Stimulated activated naive CD8-positive, alpha-beta T cell treated with anti-CD3 and anti-CD28 coated beads, Interleukin-15, amount 100 ng/mL, for 72 hours (primary cell): ENCODE measurements at regions not wholly inside any gene's neighbourhood (a gene's known extent, or its start where the extent isn't known, plus 50 kb on each side); places are given as distances from the start of the nearest gene placed in this dataset.

ENCODE experiments used
- ATAC-seq: fragments of 150-1000 bp; cut with Tn5 transposase; 2 replicates; pipeline ENCODE4 v1.10.0; 2021; ENCODE audit warnings: mild to moderate bottlenecking, moderate library complexity
- DNase-seq, 2 donors: peaks; one replicate each; pipeline ENCODE4 v3.0.0; 2021 to 2022
- H3K27ac Mint-ChIP-seq, 2 donors: one replicate each; pipeline ENCODE4 v1.8.0; 2022; ENCODE audit warnings: mild to moderate bottlenecking in 2 of 2, mixed read lengths in 2 of 2, moderate library complexity in 2 of 2
- H3K27me3 Mint-ChIP-seq: one replicate; pipeline ENCODE4 v1.8.0; 2022; ENCODE audit warnings: mixed read lengths
- H3K4me1 Mint-ChIP-seq: one replicate; pipeline ENCODE4 v1.8.0; 2022; ENCODE audit warnings: mild to moderate bottlenecking, mixed read lengths
- H3K4me3 Mint-ChIP-seq, 2 donors: one replicate each; pipeline ENCODE4 v1.8.0; 2022; ENCODE audit warnings: mild to moderate bottlenecking in 2 of 2, mixed read lengths in 2 of 2, moderate library complexity in 1 of 2
- H3K9me3 Mint-ChIP-seq, 2 donors: one replicate each; pipeline ENCODE4 v1.8.0; 2022; ENCODE audit warnings: mixed read lengths in 2 of 2

DNA sequence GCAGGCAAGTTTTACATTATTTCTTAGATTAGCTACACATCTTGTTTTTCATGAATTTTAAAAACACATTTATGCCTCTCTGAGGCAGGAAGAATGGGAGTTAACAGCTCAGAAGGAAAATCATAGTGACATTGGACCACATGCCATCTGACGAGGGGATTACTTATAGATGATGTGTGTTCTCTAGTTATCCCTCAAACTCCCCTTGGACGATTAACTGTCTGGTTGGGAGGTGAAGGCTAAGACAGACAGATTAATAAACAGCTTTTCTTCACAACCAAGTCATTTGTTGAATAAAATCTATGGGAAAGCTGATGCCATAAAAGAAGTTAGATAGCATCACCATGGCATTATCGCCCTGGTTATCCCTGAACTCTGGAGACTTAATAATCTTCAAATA is 80.0 kb upstream of the PREP start:
- H3K4me1 Mint-ChIP-seq, result peaks cover 19% of the 10 kb centered on the region
- H3K27ac Mint-ChIP-seq, result no peak overlapping the region
- H3K4me3 Mint-ChIP-seq, result no peak overlapping the region
- no peaks in the 10 kb centered on the region for H3K9me3 Mint-ChIP-seq
- ATAC-seq (no peak), DNase-seq (no peak)
- H3K27me3 Mint-ChIP-seq, result peaks cover 19% of the 10 kb centered on the region

DNA sequence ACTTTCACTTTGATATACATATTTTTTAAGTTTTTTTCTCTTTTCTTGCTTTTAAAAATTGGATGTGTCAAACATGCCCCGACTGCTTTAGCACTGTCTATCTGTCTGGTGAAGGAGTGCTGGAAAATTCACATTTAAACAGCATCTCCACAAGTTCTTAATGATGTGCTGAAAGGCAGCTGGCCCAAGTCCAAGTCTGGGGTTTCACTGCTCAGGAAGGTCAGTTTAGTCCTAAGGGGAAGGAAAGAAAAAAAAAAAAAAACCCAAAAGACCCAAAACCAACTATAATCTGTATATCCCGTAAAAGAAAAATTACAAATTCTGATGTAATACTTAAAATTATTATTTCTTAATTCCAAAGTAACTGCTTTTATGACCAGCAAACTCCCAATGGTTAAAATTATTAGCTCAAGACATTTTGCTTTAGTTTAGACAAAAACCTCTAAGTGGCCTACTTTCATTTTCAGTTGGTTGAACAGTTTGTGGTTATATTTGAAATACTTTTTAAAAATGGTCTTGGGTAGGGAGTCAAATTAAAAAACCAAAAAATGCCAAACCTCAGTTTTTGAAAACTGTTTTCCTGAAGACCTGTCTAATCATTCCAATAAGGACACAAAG is 79.5 kb upstream of the PREP start:
- Mint-ChIP-seq H3K4me1 (peaks cover 14% of the 10 kb centered on the region), H3K9me3 (peaks cover 0 to under 1% of the 10 kb centered on the region in 2 donors), H3K27ac (no peak overlapping the region), H3K4me3 (no peak overlapping the region), H3K27me3 (peaks cover 19% of the 10 kb centered on the region)
- ATAC-seq, result no peak
- no peak for DNase-seq

DNA sequence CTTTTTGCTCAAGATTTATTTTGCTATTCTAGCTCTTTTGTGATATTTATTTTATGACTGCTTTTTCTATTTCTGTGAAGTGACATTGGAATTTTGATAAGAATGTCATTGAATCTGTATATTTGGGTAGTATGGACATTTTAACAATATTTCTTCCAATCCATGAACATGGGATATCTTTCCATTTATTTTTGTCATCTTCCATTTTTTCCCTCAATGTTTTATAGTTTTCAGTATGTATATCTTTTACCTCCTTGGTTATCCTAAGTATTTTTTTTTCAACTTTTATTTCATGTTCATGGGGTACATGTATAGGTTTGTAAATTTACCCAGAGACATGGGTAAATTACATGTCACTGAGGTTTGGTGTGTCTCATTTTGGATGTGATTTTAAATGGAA is 74.1 kb upstream of the PREP start:
- H3K27ac Mint-ChIP-seq, result no peak overlapping the region
- H3K27me3 Mint-ChIP-seq, result peaks cover 21% of the 10 kb centered on the region
- ATAC-seq (no peak), DNase-seq (no peak)
- H3K4me3 Mint-ChIP-seq, result no peak overlapping the region
- peaks cover 11 to 12% of the 10 kb centered on the region in 2 donors for H3K9me3 Mint-ChIP-seq
- H3K4me1 Mint-ChIP-seq, result no peaks in the 10 kb centered on the region

DNA sequence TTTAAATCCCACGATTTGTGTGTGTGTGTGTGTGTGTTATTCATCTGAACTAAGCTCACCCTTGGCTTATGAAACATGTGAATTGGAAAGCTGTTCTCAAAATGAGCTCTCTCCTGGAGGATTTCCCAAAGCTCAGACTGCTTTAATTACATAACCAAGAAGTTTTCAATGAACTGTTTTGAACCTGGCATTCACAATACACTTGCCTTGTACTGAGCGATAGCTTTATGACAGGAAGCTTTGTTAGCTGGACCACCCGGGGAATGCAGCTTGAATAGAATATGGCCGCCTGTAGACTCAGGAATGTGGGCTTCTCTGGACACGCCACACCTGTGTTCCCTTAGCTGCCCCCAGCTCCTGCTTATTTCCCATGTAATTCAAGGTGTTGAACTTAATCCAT is 71.4 kb upstream of the PREP start:
- Mint-ChIP-seq H3K9me3 (peaks cover 11 to 12% of the 10 kb centered on the region in 2 donors), H3K27me3 (peaks cover 31% of the 10 kb centered on the region), H3K4me1 (no peaks in the 10 kb centered on the region), H3K27ac (no peak overlapping the region), H3K4me3 (no peak overlapping the region)
- ATAC-seq (no peak), DNase-seq (no peak)

DNA sequence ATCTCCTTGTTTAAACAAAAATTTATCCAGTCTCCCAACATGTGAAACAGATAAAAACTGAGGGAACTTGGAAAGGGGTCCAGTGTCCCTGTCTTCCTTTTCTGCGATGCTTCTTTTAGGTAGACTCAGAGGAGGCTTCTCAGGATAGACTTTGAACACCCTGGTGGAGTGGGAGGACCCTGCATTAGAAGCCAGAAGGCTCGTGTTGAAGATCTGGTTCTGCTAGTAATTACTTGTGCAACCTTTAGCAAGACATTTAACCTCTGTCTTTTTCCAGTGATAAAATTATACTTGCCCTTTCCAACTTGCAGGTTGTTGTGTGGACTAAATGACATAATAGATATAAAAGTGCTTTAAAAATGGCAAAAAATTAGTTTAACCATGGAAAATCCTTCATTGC is 67.1 kb upstream of the PREP start:
- H3K4me3 Mint-ChIP-seq, result no peak overlapping the region
- no peak overlapping the region for H3K27ac Mint-ChIP-seq
- peaks cover 5% of the 10 kb centered on the region in 2 donors for H3K9me3 Mint-ChIP-seq
- H3K4me1 Mint-ChIP-seq, result no peaks in the 10 kb centered on the region
- DNase-seq (no peak), ATAC-seq (no peak)
- peaks cover 21% of the 10 kb centered on the region for H3K27me3 Mint-ChIP-seq

DNA sequence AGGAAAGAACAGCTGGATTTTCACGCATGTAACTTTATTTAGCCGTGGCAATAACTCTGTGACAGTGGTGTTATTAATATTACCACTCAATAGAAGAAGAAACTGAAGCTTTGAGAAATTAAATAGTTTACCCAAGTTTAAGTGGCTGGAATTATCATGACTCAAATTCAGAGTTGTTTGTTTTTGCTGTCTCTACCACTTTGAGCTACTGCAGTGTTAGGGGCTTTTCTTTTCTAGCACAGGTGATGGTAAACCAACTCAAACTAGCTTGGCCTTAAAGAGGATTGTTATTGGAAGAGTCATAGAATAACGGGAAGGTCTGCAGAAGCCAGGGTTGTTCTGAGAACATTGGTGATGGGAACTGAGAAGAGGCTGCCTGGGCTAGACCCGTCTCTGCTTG is 66.0 kb upstream of the PREP start:
- DNase-seq, result no peak
- Mint-ChIP-seq H3K27me3 (peaks cover 21% of the 10 kb centered on the region), H3K27ac (no peak overlapping the region), H3K4me3 (no peak overlapping the region), H3K4me1 (no peaks in the 10 kb centered on the region), H3K9me3 (peaks cover 7 to 8% of the 10 kb centered on the region in 2 donors)
- ATAC-seq, result no peak

DNA sequence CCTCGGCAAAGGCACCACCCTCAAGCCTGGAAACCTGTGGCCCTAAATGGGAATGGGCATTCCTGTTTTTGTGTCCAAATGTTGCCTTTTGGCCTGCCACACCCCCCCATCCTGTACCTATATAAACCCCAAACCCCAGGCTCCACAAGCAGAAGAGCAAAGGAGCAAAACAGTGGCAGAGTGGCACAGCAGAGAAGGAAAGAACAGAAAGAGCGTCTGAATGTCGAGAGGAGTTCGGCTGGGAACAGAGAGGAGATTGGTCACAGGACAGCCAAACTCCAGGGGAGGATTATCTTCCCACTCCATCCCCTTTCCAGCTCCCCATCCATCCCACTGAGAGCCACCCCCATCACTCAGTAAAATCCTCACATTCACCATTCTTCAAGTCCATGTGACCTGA is 58.0 kb upstream of the PREP start:
- DNase-seq (no peak), ATAC-seq (no peak)
- Mint-ChIP-seq H3K27ac (no peak overlapping the region), H3K9me3 (peaks cover 7 to 8% of the 10 kb centered on the region in 2 donors), H3K4me1 (peaks cover 12% of the 10 kb centered on the region), H3K27me3 (no peaks in the 10 kb centered on the region), H3K4me3 (no peak overlapping the region)

DNA sequence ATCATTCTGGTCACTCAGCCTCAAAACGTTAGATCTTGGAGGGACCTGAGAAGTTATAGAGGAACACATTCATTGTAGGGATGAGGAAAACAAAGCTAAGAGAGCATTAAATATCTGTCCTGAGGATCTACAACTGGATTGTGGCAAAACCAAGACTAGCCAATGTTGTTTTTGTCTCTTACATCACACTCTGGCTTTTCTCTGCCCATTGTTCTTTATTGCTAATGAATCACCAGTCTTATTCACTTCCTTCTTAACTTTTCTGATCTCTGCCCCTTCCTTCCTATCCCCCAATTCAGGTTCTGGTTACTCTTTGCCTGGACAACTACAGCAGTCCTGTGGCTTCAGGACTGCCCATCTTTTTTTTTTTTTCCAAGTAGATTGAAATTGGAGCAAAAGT is 57.0 kb upstream of the PREP start:
- Mint-ChIP-seq H3K4me3 (no peak overlapping the region), H3K27ac (no peak overlapping the region), H3K4me1 (peaks cover 12% of the 10 kb centered on the region), H3K27me3 (no peaks in the 10 kb centered on the region), H3K9me3 (peaks cover 2% of the 10 kb centered on the region in 2 donors)
- DNase-seq, result no peak
- no peak for ATAC-seq

DNA sequence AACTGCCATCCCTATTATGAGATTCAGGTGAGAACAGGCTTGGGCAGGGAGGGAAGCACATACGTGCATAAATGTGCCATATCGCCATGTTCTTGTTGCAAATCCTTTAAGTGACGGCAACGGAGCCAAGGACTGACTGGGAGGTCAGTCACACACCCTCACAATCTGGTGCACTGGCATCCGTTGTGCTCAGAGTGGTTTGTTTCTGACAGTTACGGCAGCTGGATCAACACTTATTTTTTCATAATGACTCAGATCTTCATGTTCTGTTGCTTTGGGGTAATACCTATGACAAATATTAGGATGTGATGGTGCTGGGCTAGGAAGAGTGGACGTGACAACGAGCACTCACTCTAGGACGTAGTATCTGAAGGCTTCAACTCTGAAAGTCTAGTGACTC is 56.2 kb upstream of the PREP start:
- no peak for DNase-seq
- Mint-ChIP-seq H3K27me3 (no peaks in the 10 kb centered on the region), H3K27ac (peak overlapping the region in 1 of 2 donors; percentile 34), H3K4me1 (peaks cover 14% of the 10 kb centered on the region), H3K9me3 (no peaks in the 10 kb centered on the region), H3K4me3 (no peak overlapping the region)
- peak; percentile 67 for ATAC-seq

DNA sequence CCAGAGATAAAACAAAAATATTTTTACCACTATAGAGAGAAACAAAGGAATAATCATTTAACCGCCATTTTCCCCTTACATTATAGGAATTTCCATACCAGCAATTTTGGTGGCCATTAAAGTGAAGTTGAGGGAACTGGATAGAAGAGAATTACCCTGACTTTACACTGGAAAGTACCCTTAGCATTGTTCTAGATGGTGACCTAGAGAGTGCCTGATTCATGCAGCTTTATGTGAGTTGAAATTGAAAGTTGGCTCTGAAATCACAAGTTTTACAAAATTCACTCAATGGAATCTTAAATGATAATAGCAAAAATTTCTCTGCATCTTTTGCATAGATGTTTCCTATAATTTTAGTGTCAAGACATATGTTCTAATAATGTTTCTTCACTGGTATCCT is 55.7 kb upstream of the PREP start:
- Mint-ChIP-seq H3K4me1 (peaks cover 19% of the 10 kb centered on the region), H3K27me3 (no peaks in the 10 kb centered on the region), H3K4me3 (no peak overlapping the region), H3K27ac (no peak overlapping the region), H3K9me3 (no peaks in the 10 kb centered on the region)
- DNase-seq, result no peak
- no peak for ATAC-seq

DNA sequence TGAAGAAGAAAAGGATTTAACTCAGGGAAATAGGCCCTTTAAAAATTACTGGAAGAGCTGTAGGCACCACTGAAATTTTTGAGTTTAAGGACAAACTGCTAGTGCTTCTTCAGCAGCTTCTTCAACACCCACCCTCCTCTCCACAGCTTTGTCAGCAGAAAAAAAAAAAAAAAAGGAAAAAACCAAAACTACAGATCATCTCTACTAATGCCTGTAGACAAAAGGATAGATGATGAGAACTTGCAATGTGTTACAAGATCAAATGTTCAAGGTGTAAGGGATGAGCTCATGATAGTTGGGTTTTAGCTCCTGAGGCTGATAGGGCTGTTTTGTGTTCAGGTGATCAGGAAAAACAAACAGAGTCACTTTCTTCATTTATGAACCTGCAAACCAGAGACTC is 55.2 kb upstream of the PREP start:
- DNase-seq, result no peak
- Mint-ChIP-seq H3K9me3 (no peaks in the 10 kb centered on the region), H3K4me3 (no peak overlapping the region), H3K4me1 (peaks cover 24% of the 10 kb centered on the region), H3K27me3 (no peaks in the 10 kb centered on the region), H3K27ac (no peak overlapping the region)
- ATAC-seq, result no peak

DNA sequence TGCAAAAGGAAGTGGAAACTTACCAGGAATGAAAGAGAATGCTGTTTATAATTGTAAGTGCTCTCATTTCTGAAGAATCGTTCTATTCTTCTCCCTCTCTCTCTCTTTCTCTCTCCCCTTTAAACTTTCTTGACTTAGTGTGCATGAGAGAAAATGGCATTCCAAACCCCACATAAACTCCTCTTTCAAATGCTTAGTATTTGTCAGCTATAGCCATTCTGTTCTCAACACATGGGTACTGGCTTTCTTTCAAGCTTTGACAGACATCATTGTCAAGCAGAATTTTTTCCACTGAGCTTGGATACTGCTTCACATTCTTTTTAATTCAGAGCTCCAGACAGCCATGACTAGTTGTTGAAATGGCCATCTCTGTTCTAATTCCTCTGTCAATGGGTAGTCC is 51.1 kb upstream of the PREP start:
- Mint-ChIP-seq H3K4me3 (peak overlapping the region in 1 of 2 donors; percentile 38), H3K27ac (no peak overlapping the region), H3K27me3 (no peaks in the 10 kb centered on the region), H3K9me3 (no peaks in the 10 kb centered on the region), H3K4me1 (peaks cover 31% of the 10 kb centered on the region)
- ATAC-seq (no peak), DNase-seq (no peak)

DNA sequence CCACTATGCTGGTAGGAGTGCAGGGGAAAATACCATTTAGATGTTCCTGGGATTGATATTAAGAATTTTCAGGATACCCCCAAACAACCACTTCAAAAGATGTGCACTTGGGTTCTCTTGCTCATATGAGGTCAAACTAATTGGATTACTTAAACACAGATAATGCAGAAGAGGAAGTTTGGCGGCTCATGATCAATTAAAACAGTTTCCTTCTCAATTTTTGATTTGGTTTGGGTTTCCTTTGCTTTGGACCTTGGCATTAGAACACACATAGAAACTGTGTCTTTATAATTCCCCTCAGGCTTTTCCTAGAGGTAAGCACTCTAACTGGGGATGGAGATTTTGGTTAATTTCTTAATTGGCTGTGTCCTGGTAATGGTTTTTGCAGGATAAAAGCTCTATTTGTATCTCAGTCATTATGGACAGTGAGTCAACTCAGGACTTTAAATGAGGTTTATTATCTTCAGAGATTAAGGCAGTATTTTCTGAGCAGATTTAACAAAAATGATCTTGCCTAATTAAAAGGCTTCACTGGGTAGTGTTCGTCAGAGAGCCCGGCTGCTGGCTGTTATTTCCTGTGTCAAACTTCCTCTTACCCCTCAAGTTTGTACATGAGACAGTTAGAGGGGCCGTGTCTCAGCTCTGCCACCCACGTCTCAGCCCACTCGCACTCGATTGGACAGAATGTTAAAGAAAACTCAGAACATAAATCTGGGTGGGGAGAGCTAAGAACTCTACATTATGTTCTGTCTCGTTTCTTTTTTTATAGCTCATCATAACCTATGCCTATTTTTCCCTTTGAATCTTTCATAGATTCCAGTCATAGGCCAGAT is 50.3 kb upstream of the PREP start:
- DNase-seq, result peak; percentile 9 to 17
- H3K4me1 Mint-ChIP-seq, result peaks cover 22% of the 10 kb centered on the region

More for the DNA sequence above, 50.3 kb upstream of the PREP start:
- Mint-ChIP-seq H3K4me3 (peak overlapping the region; percentile 51 to 67), H3K27ac (peak overlapping the region; percentile 74 to 87), H3K9me3 (no peaks in the 10 kb centered on the region), H3K27me3 (peaks cover 2% of the 10 kb centered on the region)
- peak; percentile 77 for ATAC-seq
